NCI-H2081 treated with DMSO at 0.1 percent for 48 hours (cell line): ENCODE measurements at regions not wholly inside any gene's neighbourhood (a gene's known extent, or its start where the extent isn't known, plus 50 kb on each side); places are given as distances from the start of the nearest gene placed in this dataset.
A peak's percentile ranks its signal among the peaks of the same experiment; 100 is the strongest.

Source experiments
- DNase-seq: peaks from one replicate; lab custom pipeline; 2025; lab: John Stamatoyannopoulos, UW

- DNase-seq = no peak
Measured at GRCh38 chr7:17689361-17689902, 250.9 kb downstream of the SNX13 start.

DNA sequence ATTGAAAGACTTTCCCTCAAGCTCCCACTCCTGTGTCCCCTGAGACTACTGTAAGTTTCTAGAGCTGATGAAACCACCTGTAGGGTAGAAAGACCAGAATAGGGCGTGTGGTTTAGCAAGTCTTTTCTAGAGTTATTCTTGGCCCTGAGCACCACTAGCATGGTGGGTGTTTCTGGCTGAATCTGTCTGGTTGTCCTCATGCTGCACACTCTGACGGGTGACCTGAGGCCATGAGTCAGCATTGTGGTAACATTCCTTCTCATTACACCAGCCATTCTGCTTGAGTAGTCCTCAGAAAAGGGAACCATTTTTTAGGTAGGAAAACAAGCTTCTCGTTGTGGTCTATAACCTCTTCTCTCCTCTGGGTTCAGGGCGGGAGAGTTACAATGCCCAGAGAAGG lies 250.3 kb downstream of the SNX13 start:
- no peak for DNase-seq

- no peak for DNase-seq
Measured at GRCh38 chr7:17696422-17696821, 243.9 kb downstream of the SNX13 start.

DNA sequence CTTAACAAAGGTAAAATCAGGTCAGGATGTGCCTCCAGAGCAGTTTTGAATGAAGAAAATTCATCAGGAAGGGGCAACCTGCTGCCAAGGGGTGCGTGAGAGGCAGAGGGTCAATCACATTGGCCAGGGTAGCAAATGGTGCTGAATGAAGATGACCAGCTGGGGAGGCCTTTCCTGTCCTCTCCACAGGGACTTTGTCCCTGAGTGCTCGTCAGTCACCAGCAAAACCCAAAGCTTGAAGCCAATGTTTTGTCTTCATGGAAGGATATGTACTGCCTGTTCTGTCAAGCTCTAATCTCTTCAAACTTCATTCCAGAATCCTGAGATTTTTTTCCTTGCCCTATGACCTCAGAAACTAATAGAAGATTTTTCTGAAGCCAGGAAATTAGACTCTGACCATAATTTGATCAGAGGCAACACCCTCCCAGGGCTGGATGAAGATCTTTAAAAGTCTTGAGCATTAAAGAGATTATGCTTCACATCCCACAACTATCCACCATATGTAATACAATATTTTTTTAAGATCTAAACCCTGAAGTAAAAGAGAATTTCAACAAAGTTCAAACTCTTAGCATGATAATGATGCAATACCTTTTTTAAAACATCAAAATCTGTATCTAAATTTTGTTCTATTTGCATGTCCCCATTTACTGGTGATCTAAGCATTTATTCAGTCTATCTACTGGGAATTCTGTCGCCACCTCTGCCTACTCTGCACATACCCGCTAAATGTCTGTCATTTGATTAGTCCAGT lies 243.0 kb downstream of the SNX13 start:
- DNase-seq = no peak

DNA sequence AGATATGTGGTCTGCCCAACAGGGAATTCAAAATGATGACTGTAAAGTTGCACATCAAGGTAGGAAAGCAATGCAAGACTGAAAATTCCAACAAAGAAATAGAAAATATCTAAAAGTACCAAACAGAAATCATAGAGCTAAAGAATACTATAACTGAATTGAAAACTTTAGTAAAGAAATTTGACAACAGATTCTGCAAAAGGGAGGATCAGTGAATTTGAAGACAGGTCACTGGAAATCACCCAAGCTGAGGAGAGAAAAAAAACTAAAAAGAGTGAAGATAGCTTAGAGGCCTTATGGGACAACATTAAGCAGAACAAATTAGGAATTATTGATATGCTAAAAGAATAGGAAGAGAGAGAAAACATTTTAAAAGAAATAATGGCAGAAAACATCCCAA lies 240.6 kb downstream of the SNX13 start:
- DNase-seq = no peak

GRCh38 chr7:17700138-17700537 lies 240.2 kb downstream of the SNX13 start:
- DNase-seq = no peak

GRCh38 chr7:17706275-17706674 lies 234.0 kb downstream of the SNX13 start:
- DNase-seq = no peak

DNA sequence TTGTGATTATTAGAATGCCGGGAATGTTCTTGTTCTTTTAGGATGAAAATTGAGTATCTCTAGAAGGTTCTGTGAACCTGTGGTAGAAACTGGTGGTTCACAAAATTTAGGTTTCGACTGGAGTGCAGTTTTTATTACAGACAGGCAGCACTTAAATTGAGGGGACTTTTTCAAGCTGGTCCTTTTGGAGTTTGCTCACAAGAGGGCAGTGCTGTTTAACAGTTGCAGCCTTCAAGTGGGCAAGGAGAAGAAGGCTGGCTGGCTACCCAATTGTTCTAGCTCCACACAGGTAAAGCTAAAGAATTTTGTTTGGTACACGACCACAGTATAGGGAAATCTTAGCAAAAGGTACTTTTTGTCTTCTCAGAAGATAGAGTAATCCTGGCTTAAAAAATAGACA lies 233.6 kb downstream of the SNX13 start:
- peak; percentile 17 for DNase-seq

- DNase-seq = no peak
Measured at GRCh38 chr7:17709127-17709526, 231.2 kb downstream of the SNX13 start.

DNA sequence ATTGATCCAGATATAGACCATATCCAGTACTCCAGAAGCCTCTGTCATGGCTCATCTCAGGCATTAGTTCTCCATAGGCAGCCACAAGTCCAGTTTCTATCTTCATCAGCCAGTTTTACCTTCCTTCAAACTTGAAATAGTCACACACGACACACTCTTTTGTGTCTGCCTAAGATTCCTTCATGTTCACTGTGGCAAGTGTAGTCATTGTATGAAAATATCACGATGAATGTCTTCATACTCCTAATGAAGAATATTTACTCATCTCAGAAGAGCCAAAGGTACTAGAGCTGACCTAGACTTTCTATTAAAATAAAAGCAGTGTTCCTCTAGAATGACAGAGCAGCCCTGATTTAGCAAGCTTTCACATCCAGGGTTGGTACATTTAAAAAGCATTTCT lies 230.7 kb downstream of the SNX13 start:
- no peak for DNase-seq

DNA sequence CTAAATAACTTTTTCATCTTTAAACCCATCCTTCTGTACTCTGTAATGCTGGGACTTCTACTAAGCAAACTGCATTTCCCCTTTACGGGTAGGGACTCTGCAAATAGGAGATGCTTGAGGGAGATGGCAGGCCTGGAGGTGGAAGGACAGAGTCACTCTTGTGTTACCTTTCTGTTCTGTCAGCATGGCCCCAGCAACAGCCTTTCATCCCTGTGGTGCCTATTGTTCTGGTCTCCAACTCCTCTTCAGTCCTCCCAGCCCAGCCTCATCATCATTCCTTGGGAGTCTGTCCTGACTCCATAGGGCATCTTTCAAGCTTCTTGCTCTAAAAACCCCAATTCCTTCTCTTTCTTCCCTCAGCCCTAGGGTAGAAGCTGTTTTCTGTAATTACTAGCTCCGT lies 230.0 kb downstream of the SNX13 start:
- DNase-seq = no peak

GRCh38 chr7:17713584-17713983 lies 226.7 kb downstream of the SNX13 start:
- DNase-seq = no peak

DNA sequence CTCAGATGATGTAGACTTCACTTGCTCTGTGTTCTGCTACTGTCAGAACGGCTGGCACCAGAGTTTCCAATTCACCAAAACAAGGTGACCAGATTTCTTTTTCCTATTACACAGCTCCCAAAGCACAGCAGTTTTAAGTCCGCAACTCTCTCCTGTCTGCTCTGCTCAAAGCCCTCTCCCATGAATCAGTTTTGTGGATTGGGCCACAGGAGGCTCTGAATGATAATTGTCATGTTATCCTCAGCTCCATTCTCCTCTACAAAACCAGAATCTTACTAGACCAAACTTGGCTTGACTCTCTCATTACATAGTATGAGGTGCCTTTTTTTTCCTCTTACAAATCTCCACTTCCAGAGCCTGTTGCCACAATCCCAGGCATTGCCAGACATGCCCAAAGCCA lies 223.5 kb downstream of the SNX13 start:
- DNase-seq = no peak

DNA sequence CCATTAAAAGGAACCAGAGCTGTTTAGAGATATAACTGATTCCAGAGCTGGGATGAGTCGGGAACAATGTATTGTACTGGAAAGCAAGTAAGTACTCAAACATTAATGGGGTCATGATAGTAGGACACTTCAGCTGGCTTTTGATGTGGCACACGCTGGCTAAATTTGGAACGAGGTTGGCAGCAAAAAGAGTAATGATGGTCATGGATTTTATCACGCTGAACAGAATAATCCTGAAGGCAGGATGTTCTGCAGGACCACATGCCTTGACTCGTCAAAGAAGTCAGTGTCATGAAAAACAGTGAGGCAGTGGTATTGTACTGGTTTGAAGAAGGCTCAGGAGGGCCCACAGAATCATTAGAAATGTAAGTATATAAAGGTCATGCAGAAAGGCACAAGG lies 220.3 kb downstream of the SNX13 start:
- no peak for DNase-seq

- DNase-seq = no peak
Measured at GRCh38 chr7:17721736-17722285, 218.5 kb downstream of the SNX13 start.

DNA sequence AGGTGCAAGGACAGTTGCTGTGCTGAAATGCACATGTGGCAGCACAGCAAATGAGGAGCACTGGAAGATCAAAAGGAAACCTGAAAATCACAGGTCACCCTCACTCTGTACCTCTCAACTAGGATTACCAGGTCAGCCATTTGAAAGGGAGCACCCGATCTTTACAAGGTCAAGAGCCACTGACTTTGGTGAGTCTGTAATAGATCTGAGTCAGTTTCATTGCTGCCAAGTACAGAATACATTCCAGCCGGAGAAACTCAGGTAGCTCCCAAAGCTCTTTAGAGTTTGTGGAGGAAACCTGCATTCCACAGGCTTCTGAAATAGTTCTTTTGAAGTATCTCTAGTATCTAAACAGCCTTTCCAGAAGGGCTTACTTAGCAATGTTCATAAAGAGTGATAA lies 217.5 kb downstream of the SNX13 start:
- no peak for DNase-seq

- DNase-seq = no peak
Measured at GRCh38 chr7:17725821-17726220, 214.5 kb downstream of the SNX13 start.

DNA sequence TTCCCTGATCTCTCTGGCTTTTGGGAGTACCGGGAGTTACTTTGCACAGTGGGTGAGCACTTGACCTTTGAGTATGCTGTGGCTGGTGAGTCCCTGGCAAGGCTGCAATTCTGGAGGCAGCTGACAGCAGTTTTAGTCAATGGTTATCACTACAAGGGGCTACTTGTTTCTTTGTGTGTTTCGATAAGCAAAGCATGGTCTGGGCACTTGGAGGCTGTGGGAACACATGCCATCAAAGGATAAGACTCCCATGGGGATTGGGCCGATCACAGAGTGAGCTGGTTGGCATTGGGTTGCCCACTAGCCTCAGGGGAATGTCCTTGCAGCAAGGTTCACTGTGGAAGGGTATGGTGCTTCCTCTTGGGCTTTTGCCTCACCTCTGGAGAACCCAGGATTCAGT lies 208.2 kb downstream of the SNX13 start:
- no peak for DNase-seq
